ENCODE measurements at regions not wholly inside any gene's neighbourhood (a gene's known extent, or its start where the extent isn't known, plus 50 kb on each side); places are given as distances from the start of the nearest gene placed in this dataset.
"Not testable (repeated sequence)": the region's sequence is repeated elsewhere in the genome, so short reads cannot be mapped to it uniquely, and the experiment has no call there.

DNA sequence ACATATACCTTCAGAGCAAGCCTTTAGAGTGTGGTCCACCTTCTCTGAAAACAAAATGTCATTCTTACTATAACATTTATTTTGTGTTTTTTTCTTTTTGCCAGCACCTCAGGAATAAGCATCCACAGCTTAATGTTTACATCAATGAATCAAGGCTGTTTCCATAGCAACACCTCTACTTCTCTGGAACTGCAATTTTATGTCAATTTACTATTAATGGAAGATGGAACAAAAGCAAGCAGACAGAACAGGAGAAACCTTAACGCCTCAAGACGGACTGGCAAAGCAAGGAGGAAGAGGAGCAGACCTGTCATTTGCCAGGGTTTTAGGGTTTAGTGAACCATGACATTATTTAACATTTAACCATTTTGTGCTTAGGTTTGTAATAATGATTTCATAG, 63.1 kb downstream of the PRR15 start:
- H3K4me1 ChIP-seq = no peaks in the 10 kb centered on the region
- no peaks in the 10 kb centered on the region for H3K36me3 ChIP-seq
- H3K27ac ChIP-seq = no peak overlapping the region
- WGBS, 2 donors = 65 to 77% methylated on average over 2 of the region's 2 CpGs
- H3K4me3 ChIP-seq = no peak overlapping the region
- H3K9me3 ChIP-seq = no peaks in the 10 kb centered on the region
- no peak for TF ChIP-seq EP300 (IDR thresholded peaks at IDR 0.05)
- no peak for TF ChIP-seq POLR2AphosphoS5 (IDR thresholded peaks at IDR 0.05)
- TF ChIP-seq, protein P1, sequence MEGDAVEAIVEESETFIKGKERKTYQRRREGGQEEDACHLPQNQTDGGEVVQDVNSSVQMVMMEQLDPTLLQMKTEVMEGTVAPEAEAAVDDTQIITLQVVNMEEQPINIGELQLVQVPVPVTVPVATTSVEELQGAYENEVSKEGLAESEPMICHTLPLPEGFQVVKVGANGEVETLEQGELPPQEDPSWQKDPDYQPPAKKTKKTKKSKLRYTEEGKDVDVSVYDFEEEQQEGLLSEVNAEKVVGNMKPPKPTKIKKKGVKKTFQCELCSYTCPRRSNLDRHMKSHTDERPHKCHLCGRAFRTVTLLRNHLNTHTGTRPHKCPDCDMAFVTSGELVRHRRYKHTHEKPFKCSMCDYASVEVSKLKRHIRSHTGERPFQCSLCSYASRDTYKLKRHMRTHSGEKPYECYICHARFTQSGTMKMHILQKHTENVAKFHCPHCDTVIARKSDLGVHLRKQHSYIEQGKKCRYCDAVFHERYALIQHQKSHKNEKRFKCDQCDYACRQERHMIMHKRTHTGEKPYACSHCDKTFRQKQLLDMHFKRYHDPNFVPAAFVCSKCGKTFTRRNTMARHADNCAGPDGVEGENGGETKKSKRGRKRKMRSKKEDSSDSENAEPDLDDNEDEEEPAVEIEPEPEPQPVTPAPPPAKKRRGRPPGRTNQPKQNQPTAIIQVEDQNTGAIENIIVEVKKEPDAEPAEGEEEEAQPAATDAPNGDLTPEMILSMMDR (IDR thresholded peaks at IDR 0.05) = no peak
- TF ChIP-seq POLR2A (IDR thresholded peaks at IDR 0.05) = no peak
- H3K27me3 ChIP-seq = no peaks in the 10 kb centered on the region
- no peak for ATAC-seq (ENCODE audit: low FRiP score in 2 of 2)
- DNase-seq = no peak

- H3K4me3 ChIP-seq = no peak overlapping the region
Measured at GRCh38 chr7:29627631-29628030, 64.0 kb downstream of the PRR15 start.

DNA sequence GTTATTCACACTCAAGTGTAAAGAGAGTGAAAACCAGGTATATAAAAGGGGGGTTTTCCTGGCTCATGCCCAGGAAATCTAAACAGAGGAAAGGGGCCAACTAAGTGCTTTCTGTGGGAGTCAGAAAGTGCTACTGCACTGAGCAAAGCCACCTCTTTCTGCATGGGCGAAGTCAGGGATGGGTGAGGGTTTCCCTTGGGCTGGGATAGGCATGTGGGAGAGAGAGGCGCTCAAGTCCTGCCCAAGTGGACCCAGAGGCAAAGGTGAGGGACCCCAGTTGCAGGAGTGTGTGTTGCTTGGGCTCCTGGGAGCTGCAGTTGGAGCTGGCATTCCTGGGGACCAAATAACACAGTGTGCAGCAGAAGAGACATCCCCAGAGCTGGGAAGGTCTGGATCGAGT, 65.9 kb downstream of the PRR15 start:
- H3K27me3 ChIP-seq = no peaks in the 10 kb centered on the region
- DNase-seq = no peak
- TF ChIP-seq EP300 (IDR thresholded peaks at IDR 0.05) = no peak
- TF ChIP-seq POLR2AphosphoS5 (IDR thresholded peaks at IDR 0.05) = no peak
- TF ChIP-seq POLR2A (IDR thresholded peaks at IDR 0.05) = no peak
- TF ChIP-seq, protein P1 (IDR thresholded peaks at IDR 0.05) = no peak
- H3K36me3 ChIP-seq = no peaks in the 10 kb centered on the region
- no peaks in the 10 kb centered on the region for H3K9me3 ChIP-seq
- no peak overlapping the region for H3K27ac ChIP-seq
- 85 to 90% methylated on average over 3 of the region's 3 CpGs for WGBS, 2 donors
- no peaks in the 10 kb centered on the region for H3K4me1 ChIP-seq
- no peak for ATAC-seq (ENCODE audit: low FRiP score in 2 of 2)
- no peak overlapping the region for H3K4me3 ChIP-seq

More at GRCh38 chr7:29627631-29628030, 64.0 kb downstream of the PRR15 start:
- ATAC-seq (ENCODE audit: low FRiP score in 2 of 2) (no peak), DNase-seq (no peak)
- no peak overlapping the region for H3K27ac ChIP-seq
- H3K9me3 ChIP-seq = no peaks in the 10 kb centered on the region
- no peaks in the 10 kb centered on the region for H3K36me3 ChIP-seq
- no peak for TF ChIP-seq POLR2A (IDR thresholded peaks at IDR 0.05)
- TF ChIP-seq, protein P1 (IDR thresholded peaks at IDR 0.05) = no peak
- no peaks in the 10 kb centered on the region for H3K4me1 ChIP-seq
- WGBS, 2 donors = 86 to 93% methylated on average over 2 of the region's 2 CpGs
- H3K27me3 ChIP-seq = no peaks in the 10 kb centered on the region

DNA sequence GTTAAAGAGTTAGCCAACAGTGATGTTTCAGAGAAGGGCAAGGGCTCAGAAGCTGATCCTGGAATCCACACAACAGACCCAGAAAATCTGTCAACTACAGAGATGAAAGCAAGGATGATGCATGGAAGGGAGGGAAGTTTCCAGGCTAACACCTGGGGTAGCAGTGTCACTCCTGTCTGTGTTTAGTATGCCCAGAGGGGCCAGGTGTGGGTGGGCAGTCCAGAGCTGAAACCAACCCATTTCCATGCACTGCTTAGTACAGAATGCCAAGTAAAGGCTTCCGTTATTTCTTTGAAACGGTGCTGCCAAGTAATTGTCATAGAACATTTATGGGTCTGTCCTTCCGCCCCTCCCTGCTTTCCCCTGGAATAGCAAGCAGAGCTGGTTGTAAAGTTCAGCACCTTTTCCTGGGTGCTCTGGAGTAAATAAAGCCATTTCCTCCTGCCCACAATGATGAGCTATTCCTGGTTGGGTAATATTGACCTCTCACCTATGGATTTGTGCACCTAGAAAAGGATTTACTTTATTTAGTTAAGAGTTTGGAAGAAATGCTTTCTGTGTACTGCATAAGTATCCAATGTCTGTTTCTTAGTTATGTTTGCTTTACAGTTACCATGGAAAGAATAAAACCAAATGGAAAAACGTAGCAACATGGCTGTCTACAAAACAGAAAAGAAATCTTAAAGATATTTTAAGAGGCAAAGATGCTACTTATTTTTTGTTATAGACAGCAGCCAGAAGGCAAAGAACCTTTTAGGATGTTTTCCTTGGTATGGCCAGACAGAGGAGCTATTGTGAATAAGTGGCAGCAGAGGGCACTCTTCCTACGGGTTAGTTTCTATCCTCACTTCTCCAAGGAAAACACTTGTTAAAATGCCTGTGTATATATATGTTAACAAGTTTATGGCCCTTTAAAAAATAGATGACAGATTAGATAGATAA, 71.7 kb downstream of the PRR15 start:
- ATAC-seq (ENCODE audit: low FRiP score in 2 of 2) = peak in 1 of 2 donors; percentile 69
- not testable (repeated sequence) for H3K9me3 ChIP-seq

More for the DNA sequence above, 71.7 kb downstream of the PRR15 start:
- H3K4me1 ChIP-seq, H3K4me3 ChIP-seq, H3K36me3 ChIP-seq, H3K27me3 ChIP-seq, H3K27ac ChIP-seq, DNase-seq: not testable (repeated sequence)
- TF ChIP-seq, protein P1 (IDR thresholded peaks at IDR 0.05) = peak in 4 of 6 experiments; percentile 10 to 42 (median 19)
- 20 to 24% methylated on average over 5 of the region's 5 CpGs for WGBS, 2 donors
